GM19023 (cell line): ENCODE measurements at regions not wholly inside any gene's neighbourhood (a gene's known extent, or its start where the extent isn't known, plus 50 kb on each side); places are given as distances from the start of the nearest gene placed in this dataset.
"Not testable (repeated sequence)": the region's sequence is repeated elsewhere in the genome, so short reads cannot be mapped to it uniquely, and the experiment has no call there.

Experiments used
- ATAC-seq: cut with Tn5 transposase; IDR thresholded peaks from one replicate; pipeline ENCODE4 v1.9.1; 2021; ENCODE audit warnings: mild to moderate bottlenecking, moderate library complexity; ENCODE audit not compliant: unreplicated experiment

- not testable (repeated sequence) for ATAC-seq
These were observed 600.1 kb downstream of the PRR16 start for GRCh38 chr5:121064241-121064640.

GRCh38 chr5:121086671-121087070, 622.6 kb downstream of the PRR16 start:
- no peak for ATAC-seq

GRCh38 chr5:121087560-121087959, 623.5 kb downstream of the PRR16 start:
- ATAC-seq: no peak

GRCh38 chr5:121088341-121088740, 624.2 kb downstream of the PRR16 start:
- no peak for ATAC-seq

- no peak for ATAC-seq
These were observed 626.7 kb downstream of the PRR16 start for GRCh38 chr5:121090822-121091221.

- no peak for ATAC-seq
These were observed 636.8 kb downstream of the PRR16 start for GRCh38 chr5:121100931-121101330.

- no peak for ATAC-seq
These were observed 641.8 kb downstream of the PRR16 start for GRCh38 chr5:121105921-121106320.

- ATAC-seq: not testable (repeated sequence)
These were observed 642.9 kb downstream of the PRR16 start for GRCh38 chr5:121106721-121107690.

GRCh38 chr5:121108725-121109124, 644.6 kb downstream of the PRR16 start:
- ATAC-seq: no peak

GRCh38 chr5:121109817-121110216, 645.7 kb downstream of the PRR16 start:
- ATAC-seq: no peak

GRCh38 chr5:121121786-121122185, 657.7 kb downstream of the PRR16 start:
- no peak for ATAC-seq

- ATAC-seq: no peak
These were observed 674.4 kb downstream of the PRR16 start for GRCh38 chr5:121138495-121138907.

GRCh38 chr5:121138952-121139351, 674.9 kb downstream of the PRR16 start:
- ATAC-seq: no peak

GRCh38 chr5:121144764-121145163, 680.7 kb downstream of the PRR16 start:
- ATAC-seq: no peak

- ATAC-seq: no peak
These were observed 687.4 kb downstream of the PRR16 start for GRCh38 chr5:121151534-121151933.

- ATAC-seq: peak; percentile 69
These were observed 688.3 kb downstream of the PRR16 start for GRCh38 chr5:121152411-121152810.

- ATAC-seq: no peak
These were observed 692.5 kb downstream of the PRR16 start for GRCh38 chr5:121156565-121156964.

- ATAC-seq: no peak
These were observed 693.2 kb upstream of the FTMT start for GRCh38 chr5:121158451-121158850.

- no peak for ATAC-seq
These were observed 691.1 kb upstream of the FTMT start for GRCh38 chr5:121160591-121160990.

GRCh38 chr5:121164632-121165031, 687.0 kb upstream of the FTMT start:
- no peak for ATAC-seq

- no peak for ATAC-seq
These were observed 680.3 kb upstream of the FTMT start for GRCh38 chr5:121171361-121171760.

- ATAC-seq: no peak
These were observed 679.8 kb upstream of the FTMT start for GRCh38 chr5:121171834-121172233.

- ATAC-seq: no peak
These were observed 677.3 kb upstream of the FTMT start for GRCh38 chr5:121174351-121174750.
